ENCODE measurements at regions not wholly inside any gene's neighbourhood (a gene's known extent, or its start where the extent isn't known, plus 50 kb on each side); places are given as distances from the start of the nearest gene placed in this dataset.

DNA sequence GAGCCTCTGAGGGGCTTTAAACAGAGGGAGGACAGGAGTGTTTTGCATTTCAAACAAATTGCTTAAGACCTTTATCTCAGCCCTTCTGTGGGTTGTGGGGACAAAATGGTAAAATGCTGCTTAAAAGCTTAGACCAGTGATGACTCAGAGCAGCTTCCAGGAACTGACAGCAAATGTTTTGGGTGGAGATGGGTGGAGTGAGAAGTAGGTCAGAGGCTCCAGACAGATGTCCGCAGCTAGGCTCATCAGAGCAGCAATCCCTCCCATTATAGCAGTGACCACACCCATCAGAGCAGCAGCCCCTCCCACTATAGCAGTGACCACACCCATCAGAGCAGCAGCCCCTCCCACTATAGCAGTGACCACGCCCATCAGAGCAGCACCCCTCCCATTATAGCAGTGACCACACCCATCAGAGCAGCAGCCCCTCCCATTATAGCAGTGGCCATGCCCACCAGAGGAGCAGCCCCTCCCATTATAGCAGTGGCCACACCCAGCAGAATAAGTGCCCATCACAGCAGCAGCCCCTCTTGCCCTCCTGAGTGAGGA, 532.2 kb downstream of the MATN1 start:
- no peak for DNase-seq (ENCODE audit: low read depth)

DNA sequence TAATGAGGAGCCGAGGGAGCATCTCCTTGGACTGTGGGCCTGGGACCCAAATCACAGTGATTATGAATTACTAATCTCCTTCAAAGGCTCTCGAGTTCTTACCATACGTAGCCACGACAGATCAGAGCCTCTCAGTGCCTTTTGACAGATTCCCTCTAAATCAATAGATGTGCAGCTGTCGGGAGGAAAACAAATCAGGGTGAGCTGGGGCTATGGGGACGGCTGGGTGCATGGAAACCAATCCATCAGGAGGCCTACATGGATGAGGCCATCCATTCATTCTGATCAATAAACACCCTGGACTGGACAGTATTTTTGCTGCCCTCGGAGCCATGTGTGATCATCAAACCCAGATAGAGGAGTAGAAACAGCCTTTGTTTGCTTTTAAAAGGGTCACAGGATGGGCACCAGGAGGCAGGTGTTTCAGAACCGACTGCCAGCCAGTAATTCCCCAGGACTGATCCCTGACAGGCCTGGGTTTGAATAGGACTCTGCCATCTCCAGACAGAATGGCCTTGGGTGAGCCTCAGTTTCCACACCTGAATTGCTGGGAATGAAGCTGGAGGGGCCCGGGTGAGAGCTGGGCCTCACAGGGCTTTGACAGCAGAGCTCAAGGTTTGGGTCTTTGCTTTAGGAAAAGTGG, 532.8 kb downstream of the MATN1 start:
- no peak overlapping the region for H3K4me3 ChIP-seq (ENCODE audit: low read depth, low read length)
- TF ChIP-seq, protein P1, sequence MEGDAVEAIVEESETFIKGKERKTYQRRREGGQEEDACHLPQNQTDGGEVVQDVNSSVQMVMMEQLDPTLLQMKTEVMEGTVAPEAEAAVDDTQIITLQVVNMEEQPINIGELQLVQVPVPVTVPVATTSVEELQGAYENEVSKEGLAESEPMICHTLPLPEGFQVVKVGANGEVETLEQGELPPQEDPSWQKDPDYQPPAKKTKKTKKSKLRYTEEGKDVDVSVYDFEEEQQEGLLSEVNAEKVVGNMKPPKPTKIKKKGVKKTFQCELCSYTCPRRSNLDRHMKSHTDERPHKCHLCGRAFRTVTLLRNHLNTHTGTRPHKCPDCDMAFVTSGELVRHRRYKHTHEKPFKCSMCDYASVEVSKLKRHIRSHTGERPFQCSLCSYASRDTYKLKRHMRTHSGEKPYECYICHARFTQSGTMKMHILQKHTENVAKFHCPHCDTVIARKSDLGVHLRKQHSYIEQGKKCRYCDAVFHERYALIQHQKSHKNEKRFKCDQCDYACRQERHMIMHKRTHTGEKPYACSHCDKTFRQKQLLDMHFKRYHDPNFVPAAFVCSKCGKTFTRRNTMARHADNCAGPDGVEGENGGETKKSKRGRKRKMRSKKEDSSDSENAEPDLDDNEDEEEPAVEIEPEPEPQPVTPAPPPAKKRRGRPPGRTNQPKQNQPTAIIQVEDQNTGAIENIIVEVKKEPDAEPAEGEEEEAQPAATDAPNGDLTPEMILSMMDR (IDR thresholded peaks at IDR 0.05; ENCODE audit: low read depth, low read length, missing control alignments), result no peak
- DNase-seq (ENCODE audit: low read depth), result no peak

More for the DNA sequence above, 532.2 kb downstream of the MATN1 start:
- TF ChIP-seq, protein P1 (IDR thresholded peaks at IDR 0.05; ENCODE audit: low read depth, low read length, missing control alignments), result no peak
- no peak overlapping the region for H3K4me3 ChIP-seq (ENCODE audit: low read depth, low read length)

DNA sequence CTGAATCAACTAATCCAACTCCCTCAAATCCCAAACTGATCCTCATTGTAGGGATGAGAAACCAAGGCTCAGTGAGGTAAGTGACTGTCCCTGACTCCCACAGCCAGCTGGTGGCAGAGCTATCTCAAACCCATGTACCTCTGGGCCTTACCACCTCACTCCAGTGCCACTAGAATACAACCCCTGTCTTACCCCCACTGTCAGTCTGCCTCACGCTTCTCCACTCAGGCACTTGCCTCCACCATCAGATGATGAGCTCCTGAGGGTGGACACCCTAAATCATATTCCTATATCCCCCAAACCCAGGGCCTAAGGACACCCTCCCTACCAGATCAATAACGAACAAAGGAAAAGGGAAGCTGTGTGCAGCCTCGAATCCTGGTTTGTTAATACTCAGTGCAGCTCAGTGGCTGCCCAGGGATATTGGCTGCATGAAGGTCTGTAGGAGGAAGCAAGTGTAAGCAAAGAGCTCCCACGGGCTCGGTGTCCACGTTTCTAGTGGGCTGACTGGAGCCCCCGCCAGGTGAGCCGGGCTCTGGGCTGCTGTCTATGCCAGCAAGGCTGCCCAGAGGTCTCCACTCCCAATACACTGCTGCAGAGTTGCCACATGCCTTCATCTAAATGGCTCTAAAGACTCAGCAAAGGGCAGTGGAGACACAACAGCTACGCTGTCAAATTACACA, 533.4 kb downstream of the MATN1 start:
- DNase-seq (ENCODE audit: low read depth), result no peak
- TF ChIP-seq, protein P1 (IDR thresholded peaks at IDR 0.05; ENCODE audit: low read depth, low read length, missing control alignments), result no peak
- H3K4me3 ChIP-seq (ENCODE audit: low read depth, low read length), result no peak overlapping the region

DNA sequence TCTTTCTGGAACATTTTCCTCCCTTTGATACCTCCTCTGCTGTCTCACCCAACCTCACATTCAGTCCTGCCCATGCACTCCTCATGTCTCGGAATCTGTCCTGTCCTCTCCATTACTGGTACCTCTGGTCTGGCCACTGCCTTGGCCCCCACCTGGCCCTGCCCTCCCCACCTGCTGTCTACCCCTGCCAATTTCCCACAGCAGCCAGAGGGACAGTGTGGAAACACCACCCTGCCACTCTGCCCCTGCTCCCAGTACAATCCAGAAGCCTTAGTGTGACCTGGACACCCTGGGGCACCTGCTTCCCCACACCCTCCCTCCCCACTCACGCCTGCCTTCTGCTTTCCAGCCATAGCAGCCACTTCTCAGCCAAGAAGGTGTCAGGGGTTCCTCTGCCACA, 534.4 kb downstream of the MATN1 start:
- TF ChIP-seq, protein P1 (IDR thresholded peaks at IDR 0.05; ENCODE audit: low read depth, low read length, missing control alignments), result no peak
- DNase-seq (ENCODE audit: low read depth), result no peak
- no peak overlapping the region for H3K4me3 ChIP-seq (ENCODE audit: low read depth, low read length)

DNA sequence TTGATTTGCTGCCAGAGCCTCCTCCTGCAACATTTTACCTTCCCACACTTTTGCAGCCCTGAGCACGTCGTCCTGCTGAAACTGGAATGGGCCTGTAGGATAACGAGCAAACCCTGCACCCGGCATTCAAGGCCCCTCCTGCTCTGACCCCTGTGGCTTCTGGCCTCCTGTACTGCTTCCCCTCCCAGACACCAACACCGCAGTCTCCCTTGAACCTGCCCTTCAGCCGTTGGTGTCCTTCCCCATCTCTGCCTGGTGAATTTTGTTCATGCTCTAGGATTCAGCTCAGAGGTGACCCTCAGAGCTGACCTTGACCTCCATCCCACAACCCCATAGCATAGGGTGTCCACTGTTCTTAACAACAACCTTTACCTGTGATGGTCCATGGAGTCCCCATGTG, 535.1 kb downstream of the MATN1 start:
- no peak for DNase-seq (ENCODE audit: low read depth)
- TF ChIP-seq, protein P1 (IDR thresholded peaks at IDR 0.05; ENCODE audit: low read depth, low read length, missing control alignments), result no peak
- H3K4me3 ChIP-seq (ENCODE audit: low read depth, low read length), result no peak overlapping the region

DNA sequence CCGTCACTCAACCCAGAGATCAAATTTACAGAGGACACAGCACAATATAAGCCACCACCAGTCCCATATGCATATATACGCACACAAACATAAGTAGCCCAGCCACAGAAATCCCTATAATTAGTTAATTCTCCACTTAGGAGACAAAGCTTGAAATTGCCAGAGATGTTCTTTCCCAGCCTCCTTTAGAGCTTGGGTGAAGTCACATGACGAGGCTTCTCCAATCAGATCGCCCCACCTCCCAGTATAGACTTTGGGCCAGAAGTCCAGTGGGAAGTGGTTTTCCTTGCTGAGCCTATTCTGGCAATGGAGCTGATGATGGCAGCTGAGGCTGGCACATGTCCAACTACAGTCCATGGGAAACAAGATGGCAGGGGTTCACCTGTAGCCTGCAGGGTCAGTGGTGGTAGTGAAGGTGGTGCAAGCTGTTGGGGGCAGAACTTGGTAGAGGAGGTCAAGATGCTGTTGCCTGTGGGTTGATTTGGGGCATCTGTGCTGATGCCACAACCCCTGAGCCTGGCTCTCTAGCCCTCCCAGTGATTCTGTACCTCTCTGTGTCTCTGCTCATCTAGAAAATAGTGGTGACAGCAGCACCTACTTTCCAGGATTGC, 535.9 kb downstream of the MATN1 start:
- TF ChIP-seq, protein P1 (IDR thresholded peaks at IDR 0.05; ENCODE audit: low read depth, low read length, missing control alignments), result no peak
- no peak overlapping the region for H3K4me3 ChIP-seq (ENCODE audit: low read depth, low read length)
- no peak for DNase-seq (ENCODE audit: low read depth)
